PC-3 (cell line): ENCODE measurements at regions not wholly inside any gene's neighbourhood (a gene's known extent, or its start where the extent isn't known, plus 50 kb on each side); places are given as distances from the start of the nearest gene placed in this dataset.

Source experiments
- ATAC-seq: fragments of 200-7000 bp; cut with Tn5 transposase; 2 replicates; pipeline ENCODE4 v1.9.1; 2020; ENCODE audit warnings: mild to moderate bottlenecking, moderate library complexity
- BruUV-seq: library from RNA; stranded (reverse); fragments of 400-500 nt; replicated peaks from 2 replicates; lab custom pipeline; 2021; lab: Mats Ljungman, UMichigan
- CTCF ChIA-PET: fragments of 300-600 bp; sonication (Branson Sonifier 250); formaldehyde crosslinking; loops from one replicate; lab custom pipeline; 2022; ENCODE audit warnings: antibody characterized with exemption; lab: Charles Lee
- POLR2A ChIA-PET: fragments of 300-600 bp; sonication (Branson Sonifier 250); formaldehyde crosslinking; loops from one replicate; lab custom pipeline; 2022; ENCODE audit warnings: antibody characterized with exemption; ENCODE audit not compliant: unreplicated experiment; lab: Charles Lee
- DNase-seq: peaks from one replicate; pipeline ENCODE4 v3.0.0-alpha.2; 2015
- H2AFZ ChIP-seq: fragments of 300-600 bp; sonication (generic); 2 replicates; pipeline ENCODE4 v1.6.0; 2016; ENCODE audit warnings: antibody characterized with exemption, low read length
- H3F3A ChIP-seq: fragments of 300-600 bp; sonication (generic); one replicate; pipeline ENCODE4 v1.6.0; 2017; ENCODE audit warnings: antibody characterized with exemption, low read length, control low read depth, mild to moderate bottlenecking; ENCODE audit not compliant: unreplicated experiment
- H3K27ac ChIP-seq: fragments of 300-600 bp; sonication (generic); 2 replicates; pipeline ENCODE4 v1.5.1; 2016; ENCODE audit warnings: mild to moderate bottlenecking, low read length
- H3K27me3 ChIP-seq: fragments of 300-600 bp; sonication (generic); 2 replicates; pipeline ENCODE4 v1.6.1; 2016; ENCODE audit warnings: low read length, mixed read lengths
- H3K36me3 ChIP-seq: fragments of 300-600 bp; sonication (generic); 2 replicates; pipeline ENCODE4 v1.6.1; 2016; ENCODE audit warnings: low read depth, mixed run types, low read length, mixed read lengths
- H3K4me1 ChIP-seq: fragments of 300-600 bp; sonication (generic); 2 replicates; pipeline ENCODE4 v1.5.1; 2016; ENCODE audit warnings: low read length; ENCODE audit not compliant: insufficient read depth
- H3K4me2 ChIP-seq: fragments of 300-600 bp; sonication (generic); 2 replicates; pipeline ENCODE4 v1.6.0; 2016; ENCODE audit warnings: low read length
- H3K4me3 ChIP-seq: fragments of 300-600 bp; sonication (generic); 2 replicates; pipeline ENCODE4 v1.5.1; 2016; ENCODE audit warnings: mild to moderate bottlenecking, low read length, mixed read lengths
- H3K79me2 ChIP-seq: fragments of 300-600 bp; sonication (generic); 2 replicates; pipeline ENCODE4 v1.6.1; 2017; ENCODE audit warnings: low read length, mixed read lengths
- H3K9ac ChIP-seq: fragments of 300-600 bp; sonication (generic); 2 replicates; pipeline ENCODE4 v1.6.0; 2016; ENCODE audit warnings: mild to moderate bottlenecking, low read length
- H3K9me2 ChIP-seq: fragments of 300-600 bp; sonication (generic); replicated peaks from 2 replicates; pipeline ENCODE4 v1.6.1; 2016; ENCODE audit warnings: mixed run types, low read length, mixed read lengths
- H3K9me3 ChIP-seq: fragments of 300-600 bp; sonication (generic); 2 replicates; pipeline ENCODE4 v1.6.1; 2016; ENCODE audit warnings: low read length, mixed read lengths
- H4K20me1 ChIP-seq: fragments of 300-600 bp; sonication (generic); 2 replicates; pipeline ENCODE4 v1.6.1; 2016; ENCODE audit warnings: low read length, mixed read lengths
- EZH2 ChIP-seq: fragments of 300-600 bp; sonication (generic); IDR thresholded peaks from one replicate; pipeline ENCODE4 v1.6.1; 2017; ENCODE audit warnings: antibody characterized with exemption, mild to moderate bottlenecking, low read length; ENCODE audit not compliant: unreplicated experiment
- EZH2phosphoT487 ChIP-seq: fragments of 300-600 bp; sonication (generic); IDR thresholded peaks from 2 replicates; pipeline ENCODE4 v1.6.1; 2018; ENCODE audit warnings: mild to moderate bottlenecking, antibody characterized with exemption, low read length, borderline replicate concordance
- intact Hi-C: fragments of 100-400 bp; cut with micrococcal nuclease; formaldehyde crosslinking; loops from 2 replicates; pipeline ENCODE4 v1.9.0; 2023
- TF ChIP-seq, protein P1 (sequence below): fragments of 300-600 bp; sonication (generic); conservative IDR thresholded peaks from 2 replicates; pipeline ENCODE4 v1.5.1; 2017; ENCODE audit warnings: antibody characterized with exemption, low read depth, mild to moderate bottlenecking, low read length

DNA sequence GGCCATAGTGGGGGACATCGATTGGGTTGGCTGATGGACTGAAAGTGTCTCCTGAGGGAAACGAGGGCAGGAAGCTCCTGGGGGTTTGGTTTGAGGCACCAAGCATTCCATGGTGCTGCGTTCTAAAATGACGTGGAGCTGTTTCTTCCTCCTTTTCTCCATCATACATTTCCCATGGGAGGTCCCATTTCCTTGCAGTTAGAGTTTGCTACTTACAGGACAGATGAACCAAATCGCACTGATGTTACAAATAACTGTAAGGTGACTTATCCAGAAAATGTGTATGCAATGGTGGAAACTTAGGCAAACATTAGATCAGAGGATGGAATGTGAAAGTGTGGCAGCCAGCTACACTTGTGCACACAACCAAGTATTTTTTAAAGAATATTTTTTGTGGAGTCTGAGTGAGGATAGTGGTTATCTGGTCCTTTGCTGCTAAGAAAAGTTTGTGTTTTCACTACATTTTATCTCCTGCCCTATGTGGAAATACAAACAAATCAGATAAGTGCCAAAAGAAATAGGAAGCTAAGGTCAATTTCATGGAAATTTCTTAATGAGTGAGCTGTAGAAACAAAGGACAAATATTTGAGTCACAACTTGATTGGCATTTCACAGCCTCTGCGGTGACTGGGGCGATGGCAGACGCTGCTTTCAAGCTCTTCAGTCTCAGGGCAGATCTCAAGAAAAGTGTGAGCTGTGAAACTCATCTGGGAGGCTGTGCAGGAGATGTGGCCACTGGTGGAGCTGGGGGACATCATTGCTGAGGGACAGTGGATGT, 256.2 kb downstream of the TSN start:
- ATAC-seq (no peak), DNase-seq (no peak)
- no peak overlapping the region for H3K27ac ChIP-seq
- H3K36me3 ChIP-seq, result no peaks in the 10 kb centered on the region
- H3K27me3 ChIP-seq, result peaks cover 41% of the 10 kb centered on the region
- no peak for TF ChIP-seq EZH2phosphoT487
- no peak for TF ChIP-seq EZH2
- TF ChIP-seq, protein P1, sequence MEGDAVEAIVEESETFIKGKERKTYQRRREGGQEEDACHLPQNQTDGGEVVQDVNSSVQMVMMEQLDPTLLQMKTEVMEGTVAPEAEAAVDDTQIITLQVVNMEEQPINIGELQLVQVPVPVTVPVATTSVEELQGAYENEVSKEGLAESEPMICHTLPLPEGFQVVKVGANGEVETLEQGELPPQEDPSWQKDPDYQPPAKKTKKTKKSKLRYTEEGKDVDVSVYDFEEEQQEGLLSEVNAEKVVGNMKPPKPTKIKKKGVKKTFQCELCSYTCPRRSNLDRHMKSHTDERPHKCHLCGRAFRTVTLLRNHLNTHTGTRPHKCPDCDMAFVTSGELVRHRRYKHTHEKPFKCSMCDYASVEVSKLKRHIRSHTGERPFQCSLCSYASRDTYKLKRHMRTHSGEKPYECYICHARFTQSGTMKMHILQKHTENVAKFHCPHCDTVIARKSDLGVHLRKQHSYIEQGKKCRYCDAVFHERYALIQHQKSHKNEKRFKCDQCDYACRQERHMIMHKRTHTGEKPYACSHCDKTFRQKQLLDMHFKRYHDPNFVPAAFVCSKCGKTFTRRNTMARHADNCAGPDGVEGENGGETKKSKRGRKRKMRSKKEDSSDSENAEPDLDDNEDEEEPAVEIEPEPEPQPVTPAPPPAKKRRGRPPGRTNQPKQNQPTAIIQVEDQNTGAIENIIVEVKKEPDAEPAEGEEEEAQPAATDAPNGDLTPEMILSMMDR, result no peak
- no peaks in the 10 kb centered on the region for H3K4me1 ChIP-seq
- ChIA-PET CTCF (no interaction called here), POLR2A (no interaction called here)
- no peak overlapping the region for H2AFZ ChIP-seq
- no peaks in the 10 kb centered on the region for H3F3A ChIP-seq
- intact Hi-C loops, result no loop called here
- no peak overlapping the region for H3K9ac ChIP-seq
- no peaks in the 10 kb centered on the region for H3K9me3 ChIP-seq
- no TSS peak for BruUV-seq
- H3K4me2 ChIP-seq, result no peak overlapping the region
- H3K4me3 ChIP-seq, result no peak overlapping the region
- no peaks in the 10 kb centered on the region for H4K20me1 ChIP-seq
- no peaks in the 10 kb centered on the region for H3K9me2 ChIP-seq
- H3K79me2 ChIP-seq, result no peaks in the 10 kb centered on the region

DNA sequence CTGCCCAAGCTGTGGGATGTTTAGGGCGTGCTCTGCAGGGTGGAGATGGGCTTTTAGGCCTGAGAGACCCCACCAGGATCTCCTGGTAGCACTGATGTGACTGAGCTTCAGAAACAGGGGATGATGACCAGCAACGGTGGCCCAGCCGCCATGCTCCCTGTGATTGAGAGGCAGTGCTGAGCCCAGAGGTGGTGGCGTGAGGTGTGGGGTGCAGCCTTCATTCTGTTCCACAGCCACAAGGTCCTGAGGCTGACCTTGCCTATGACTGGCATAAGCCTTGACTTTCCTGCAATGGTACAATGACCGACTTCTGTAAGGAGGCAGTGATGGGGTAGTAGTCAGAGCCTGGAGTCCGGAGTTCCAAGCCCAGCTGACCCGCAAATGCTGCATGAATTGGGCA, 263.3 kb downstream of the TSN start:
- no peaks in the 10 kb centered on the region for H3K79me2 ChIP-seq
- POLR2A ChIA-PET, result no interaction called here
- no peak overlapping the region for H3K4me3 ChIP-seq
- no peak overlapping the region for H3K4me2 ChIP-seq
- ATAC-seq (no peak), DNase-seq (no peak)
- no peaks in the 10 kb centered on the region for H4K20me1 ChIP-seq
- no peaks in the 10 kb centered on the region for H3K36me3 ChIP-seq
- peaks cover 49% of the 10 kb centered on the region for H3K27me3 ChIP-seq
- H3K4me1 ChIP-seq, result no peaks in the 10 kb centered on the region
- H3K27ac ChIP-seq, result no peak overlapping the region
- H2AFZ ChIP-seq, result no peak overlapping the region
- H3F3A ChIP-seq, result no peaks in the 10 kb centered on the region
- H3K9me2 ChIP-seq, result no peaks in the 10 kb centered on the region
- TF ChIP-seq, protein P1, result no peak
- no peak for TF ChIP-seq EZH2phosphoT487
- no peak for TF ChIP-seq EZH2
- no peak overlapping the region for H3K9ac ChIP-seq
- no TSS peak for BruUV-seq
- intact Hi-C loops, result no loop called here
- no peaks in the 10 kb centered on the region for H3K9me3 ChIP-seq
- CTCF ChIA-PET, result no interaction called here

- TF ChIP-seq EZH2 (no peak), EZH2phosphoT487 (no peak)
- TF ChIP-seq, protein P1, result no peak
- no peak for DNase-seq
- CTCF ChIA-PET, result no interaction called here
- intact Hi-C loops, result no loop called here
- no peak overlapping the region for H3K9ac ChIP-seq
- no peaks in the 10 kb centered on the region for H3F3A ChIP-seq
- H3K4me3 ChIP-seq, result no peak overlapping the region
- H3K4me2 ChIP-seq, result no peak overlapping the region
- H3K27ac ChIP-seq, result no peak overlapping the region
- POLR2A ChIA-PET, result no interaction called here
- no peaks in the 10 kb centered on the region for H3K9me3 ChIP-seq
- BruUV-seq, result no TSS peak
- peaks cover 55% of the 10 kb centered on the region for H3K27me3 ChIP-seq
- no peak for ATAC-seq
- H3K36me3 ChIP-seq, result no peaks in the 10 kb centered on the region
- H3K79me2 ChIP-seq, result no peaks in the 10 kb centered on the region
- H4K20me1 ChIP-seq, result no peaks in the 10 kb centered on the region
- H3K9me2 ChIP-seq, result no peaks in the 10 kb centered on the region
- H3K4me1 ChIP-seq, result no peaks in the 10 kb centered on the region
- no peak overlapping the region for H2AFZ ChIP-seq
Measured at GRCh38 chr2:122019724-122020123, 264.3 kb downstream of the TSN start.
